ENCODE measurements at regions not wholly inside any gene's neighbourhood (a gene's known extent, or its start where the extent isn't known, plus 50 kb on each side); places are given as distances from the start of the nearest gene placed in this dataset.
"Not testable (repeated sequence)": the region's sequence is repeated elsewhere in the genome, so short reads cannot be mapped to it uniquely, and the experiment has no call there.

- no peaks in the 10 kb centered on the region for H3K9me3 ChIP-seq
- no peak for DNase-seq
- H3K4me3 ChIP-seq: no peak overlapping the region
- H3K36me3 ChIP-seq: no peaks in the 10 kb centered on the region
- H3K27ac ChIP-seq: no peak overlapping the region
- TF ChIP-seq POLR2A (IDR thresholded peaks at IDR 0.05) (no peak), CTCF (IDR thresholded peaks at IDR 0.05) (no peak)
- H3K27me3 ChIP-seq: no peaks in the 10 kb centered on the region
- no peaks in the 10 kb centered on the region for H3K4me1 ChIP-seq
Measured at GRCh38 chr12:125336246-125336645, 271.0 kb downstream of the AACS start.

- no peaks in the 10 kb centered on the region for H3K36me3 ChIP-seq
- no peaks in the 10 kb centered on the region for H3K27me3 ChIP-seq
- TF ChIP-seq CTCF (IDR thresholded peaks at IDR 0.05) (no peak), POLR2A (IDR thresholded peaks at IDR 0.05) (no peak)
- no peak for DNase-seq
- H3K4me1 ChIP-seq: no peaks in the 10 kb centered on the region
- H3K27ac ChIP-seq: peak overlapping the region in 1 of 4 donors; percentile 25
- no peak overlapping the region for H3K4me3 ChIP-seq
- H3K9me3 ChIP-seq: no peaks in the 10 kb centered on the region
Measured at GRCh38 chr12:125340791-125341190, 275.6 kb downstream of the AACS start.

GRCh38 chr12:125341422-125341821 is 276.2 kb downstream of the AACS start:
- no peak overlapping the region for H3K27ac ChIP-seq

DNA sequence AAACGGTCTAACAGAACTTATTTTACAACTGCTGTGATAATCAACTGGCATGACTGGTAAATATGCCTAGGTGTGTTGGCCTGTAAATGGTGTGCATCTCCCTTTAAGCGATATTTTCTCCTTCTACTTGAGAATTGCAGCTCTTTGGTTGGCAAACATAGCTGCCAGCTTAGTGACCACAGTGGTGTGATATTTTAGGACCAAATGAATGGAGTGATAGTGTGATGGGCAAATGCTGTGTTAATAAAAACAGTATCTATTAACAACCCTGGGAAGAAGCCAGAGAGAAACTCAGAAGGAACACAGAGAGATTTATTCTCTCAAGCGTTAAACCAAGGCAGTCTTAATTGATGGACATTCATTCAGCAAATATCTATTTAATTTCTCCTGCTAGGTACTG is 278.4 kb downstream of the AACS start:
- Histone ChIP-seq H3K27me3 (no peaks in the 10 kb centered on the region), H3K4me3 (no peak overlapping the region), H3K27ac (no peak overlapping the region)

More at GRCh38 chr12:125341422-125341821, 276.2 kb downstream of the AACS start:
- Histone ChIP-seq H3K36me3 (no peaks in the 10 kb centered on the region), H3K9me3 (no peaks in the 10 kb centered on the region), H3K4me3 (no peak overlapping the region), H3K27me3 (no peaks in the 10 kb centered on the region), H3K4me1 (no peaks in the 10 kb centered on the region)
- TF ChIP-seq POLR2A (IDR thresholded peaks at IDR 0.05): no peak
- no peak for TF ChIP-seq CTCF (IDR thresholded peaks at IDR 0.05)
- DNase-seq: no peak

GRCh38 chr12:125346362-125346761 is 281.1 kb downstream of the AACS start:
- H3K9me3 ChIP-seq: no peaks in the 10 kb centered on the region
- no peak for TF ChIP-seq CTCF (IDR thresholded peaks at IDR 0.05)
- TF ChIP-seq POLR2A (IDR thresholded peaks at IDR 0.05): no peak
- DNase-seq: no peak

More for the DNA sequence above, 278.4 kb downstream of the AACS start:
- H3K9me3 ChIP-seq: no peaks in the 10 kb centered on the region
- DNase-seq: no peak
- H3K36me3 ChIP-seq: no peaks in the 10 kb centered on the region
- no peaks in the 10 kb centered on the region for H3K4me1 ChIP-seq
- no peak for TF ChIP-seq POLR2A (IDR thresholded peaks at IDR 0.05)
- no peak for TF ChIP-seq CTCF (IDR thresholded peaks at IDR 0.05)

DNA sequence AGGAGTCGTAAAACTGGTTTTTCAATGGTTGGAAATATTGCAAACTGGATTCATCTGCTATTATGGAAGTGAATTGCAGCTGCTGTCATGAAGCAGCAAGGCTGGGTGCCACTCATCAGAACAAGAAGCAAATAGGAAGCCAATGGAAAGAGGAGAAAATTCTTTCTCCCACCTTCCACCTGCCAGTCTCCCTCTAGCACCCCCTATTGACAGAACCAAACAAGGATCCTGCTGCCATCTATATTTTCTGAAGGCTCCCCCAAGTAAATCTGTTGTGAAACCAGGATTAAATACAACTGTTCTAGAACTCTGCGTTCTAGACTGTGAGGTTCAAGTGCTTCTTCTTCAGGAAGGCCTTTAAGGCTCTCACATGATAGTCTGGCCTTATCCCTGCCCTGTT is 286.6 kb downstream of the AACS start:
- no peak overlapping the region for H3K4me3 ChIP-seq
- no peak for DNase-seq
- H3K9me3 ChIP-seq: peaks cover 0 to 3% (median 0%) of the 10 kb centered on the region in 4 donors
- TF ChIP-seq CTCF (IDR thresholded peaks at IDR 0.05) (no peak), POLR2A (IDR thresholded peaks at IDR 0.05) (no peak)
- H3K27me3 ChIP-seq: no peaks in the 10 kb centered on the region
- H3K36me3 ChIP-seq: no peaks in the 10 kb centered on the region
- no peak overlapping the region for H3K27ac ChIP-seq
- H3K4me1 ChIP-seq: no peaks in the 10 kb centered on the region

More at GRCh38 chr12:125346362-125346761, 281.1 kb downstream of the AACS start:
- Histone ChIP-seq H3K27ac (no peak overlapping the region), H3K27me3 (no peaks in the 10 kb centered on the region), H3K4me1 (no peaks in the 10 kb centered on the region), H3K36me3 (no peaks in the 10 kb centered on the region), H3K4me3 (no peak overlapping the region)

- H3K9me3 ChIP-seq, H3K27me3 ChIP-seq, H3K4me1 ChIP-seq, H3K27ac ChIP-seq, H3K4me3 ChIP-seq, H3K36me3 ChIP-seq, DNase-seq: not testable (repeated sequence)
Measured at GRCh38 chr12:125353002-125353401, 287.8 kb downstream of the AACS start.
